Right lobe of liver (tissue), 4 donors: ENCODE measurements at regions not wholly inside any gene's neighbourhood (a gene's known extent, or its start where the extent isn't known, plus 50 kb on each side); places are given as distances from the start of the nearest gene placed in this dataset.

ENCODE experiments used
- CTCF ChIP-seq, 4 donors: fragments of 200-600 bp in 3 of 4; fragments of 450-650 bp in 1 of 4; IDR thresholded peaks; one replicate each; pipeline versions ENCODE4 v1.5.1 to v1.8.0; 2016 to 2022; ENCODE audit warnings: antibody characterized with exemption in 4 of 4, mild to moderate bottlenecking in 2 of 4
- POLR2A ChIP-seq: fragments of 450-650 bp; IDR thresholded peaks from one replicate; pipeline ENCODE4 v1.6.1; 2017; ENCODE audit warnings: antibody characterized with exemption, mild to moderate bottlenecking
- donor health status: DM: no; HTN: no; CAD: no.
- donor health status: DM: no; HTN: no; CAD: no.
- donor health status: DM: no; HTN: yes; CAD: no.

- TF ChIP-seq CTCF (IDR thresholded peaks at IDR 0.05) = no peak
- no peak for TF ChIP-seq POLR2A
Measured at GRCh38 chr3:176927280-176927679, 270.0 kb downstream of the TBL1XR1 start.
